GM18868 (cell line): ENCODE measurements at regions not wholly inside any gene's neighbourhood (a gene's known extent, or its start where the extent isn't known, plus 50 kb on each side); places are given as distances from the start of the nearest gene placed in this dataset.

ENCODE experiments used
- ATAC-seq: cut with Tn5 transposase; IDR thresholded peaks from one replicate; pipeline ENCODE4 v1.9.1; 2021; ENCODE audit warnings: mild to moderate bottlenecking, moderate library complexity; ENCODE audit not compliant: unreplicated experiment

DNA sequence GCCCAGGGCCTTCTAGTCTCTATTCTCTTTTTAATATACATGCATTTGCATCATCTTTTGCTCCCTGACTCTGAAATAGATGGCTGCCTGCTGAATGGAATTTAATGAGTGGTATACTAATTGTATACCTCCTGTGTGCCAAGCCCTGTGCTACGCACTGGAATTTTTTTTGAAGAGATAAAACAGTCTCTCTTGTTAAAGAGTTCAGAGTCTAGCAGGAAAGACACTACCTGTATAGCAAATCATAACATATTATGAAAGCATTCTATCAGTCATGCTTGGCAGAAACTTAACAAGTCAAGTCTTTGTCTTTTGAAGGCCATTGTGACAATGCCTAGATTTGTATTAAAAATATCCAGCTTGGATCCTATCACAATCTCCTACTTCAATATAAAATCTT is 63.7 kb upstream of the SESN3 start:
- ATAC-seq: no peak

GRCh38 chr11:95293116-95293515 is 62.1 kb upstream of the SESN3 start:
- ATAC-seq: no peak

DNA sequence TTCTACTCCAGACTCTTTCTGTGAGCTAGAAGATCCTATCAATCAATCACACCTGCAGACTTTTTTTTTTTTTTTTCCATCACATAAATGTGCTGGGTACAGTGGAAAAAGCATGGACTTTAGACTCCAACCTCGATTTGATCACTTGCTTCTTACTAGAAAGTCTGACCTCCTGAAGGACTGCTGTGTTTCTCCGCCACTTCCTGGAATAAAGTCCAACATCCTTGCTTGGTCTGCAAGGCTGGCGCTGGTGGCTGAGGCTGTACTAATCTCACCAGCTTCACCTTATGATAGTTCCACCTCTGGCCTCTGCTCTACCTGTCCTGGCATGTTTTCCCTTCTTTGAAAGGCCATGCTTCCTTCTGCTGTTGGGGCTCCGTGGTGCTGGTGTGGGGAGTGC is 60.9 kb upstream of the SESN3 start:
- no peak for ATAC-seq

DNA sequence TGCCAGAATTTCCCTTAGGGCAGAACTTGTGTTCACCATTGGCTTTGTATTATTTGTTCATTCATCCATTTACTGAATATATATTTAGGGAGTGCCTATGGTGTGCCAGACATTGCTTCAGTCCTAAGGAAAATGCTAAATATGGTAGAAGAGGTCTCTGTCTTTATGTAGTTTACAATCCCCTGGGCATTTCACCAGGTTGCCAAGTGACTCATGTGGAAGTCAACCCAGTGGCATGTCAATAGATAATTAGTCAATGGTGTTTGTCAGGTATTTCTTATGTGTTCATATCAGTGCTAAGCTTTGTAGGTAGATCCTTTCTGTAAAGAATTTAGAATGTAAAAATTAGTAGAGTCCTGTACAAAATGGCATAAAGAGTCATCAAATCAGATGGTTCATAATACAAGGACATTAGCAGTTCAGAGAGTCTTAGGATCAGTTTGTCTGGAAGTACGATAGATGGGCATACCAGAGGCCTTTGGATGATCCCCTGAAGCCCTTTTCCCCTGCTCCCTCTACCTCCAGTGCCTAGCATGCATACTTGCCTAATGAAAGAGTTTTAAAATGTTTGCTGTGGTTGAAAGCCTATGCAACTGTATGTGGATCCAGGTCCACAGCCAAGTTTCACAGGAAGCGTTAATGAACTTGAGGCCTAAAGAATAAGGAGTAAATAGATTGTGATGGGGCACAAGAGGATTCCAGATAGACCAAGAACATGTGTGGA is 58.5 kb upstream of the SESN3 start:
- no peak for ATAC-seq

DNA sequence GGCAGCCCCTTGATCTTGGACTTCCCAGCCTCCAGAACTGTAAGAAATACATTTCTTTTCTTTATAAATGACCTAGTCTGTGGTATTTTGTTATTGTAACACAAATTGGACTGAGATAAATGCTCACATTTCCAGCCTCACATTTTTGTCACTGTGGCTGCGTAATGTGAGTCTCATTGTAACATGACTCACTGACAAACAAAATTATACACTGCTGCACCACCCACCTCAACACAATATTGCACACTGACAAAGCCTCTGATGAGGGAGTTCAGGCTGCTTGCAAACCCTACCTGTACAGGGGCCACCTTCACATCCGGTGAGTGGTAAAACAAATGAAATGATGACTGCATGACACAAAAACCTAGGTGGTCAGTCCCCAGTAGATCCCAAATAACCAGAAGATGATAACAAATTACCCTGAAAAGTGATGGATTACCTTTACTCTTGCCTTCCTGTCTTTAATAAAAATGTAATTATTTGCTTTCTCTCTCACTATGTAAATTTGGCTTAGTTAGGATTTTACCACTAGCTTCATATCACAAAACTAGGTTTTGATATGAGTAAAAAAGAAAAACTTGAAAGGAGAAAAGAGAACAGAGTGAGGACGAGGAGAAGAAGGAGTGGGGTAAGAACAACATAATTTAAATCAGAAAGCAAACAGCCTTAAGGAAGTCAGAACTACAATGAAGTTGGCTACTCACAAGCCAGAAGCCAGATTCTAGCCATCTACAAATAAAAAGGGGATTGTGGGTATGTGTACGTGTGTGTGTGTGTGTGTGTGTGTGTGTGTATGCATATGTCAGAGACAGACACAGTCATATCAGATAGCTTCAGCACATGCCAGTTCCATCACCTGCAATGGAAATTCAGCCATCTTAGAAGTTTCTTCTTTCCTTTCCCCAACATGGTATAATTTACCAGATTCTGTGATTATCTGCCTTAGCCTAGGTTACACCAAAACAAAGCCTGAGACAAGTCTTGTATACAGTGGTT is 53.4 kb upstream of the SESN3 start:
- ATAC-seq: no peak

DNA sequence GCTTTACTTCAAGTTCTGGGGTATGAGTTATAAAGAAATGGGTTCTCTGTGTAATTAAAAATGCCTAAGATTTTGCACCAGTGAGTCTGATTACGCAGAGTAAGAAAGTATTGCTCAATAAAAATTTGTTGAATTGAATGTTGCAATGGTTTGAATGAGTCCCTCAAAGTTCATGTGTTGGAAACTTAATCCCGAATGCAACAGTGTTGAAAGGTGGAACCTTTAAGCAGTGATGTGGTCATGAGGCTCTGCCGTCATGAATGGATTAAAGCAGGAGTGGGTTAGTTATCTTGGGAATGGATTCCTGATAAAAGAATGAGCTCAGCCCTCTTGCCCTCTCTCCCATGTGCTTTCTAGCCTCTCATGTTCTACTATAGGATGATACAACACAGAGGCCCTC is 52.6 kb upstream of the SESN3 start:
- no peak for ATAC-seq

DNA sequence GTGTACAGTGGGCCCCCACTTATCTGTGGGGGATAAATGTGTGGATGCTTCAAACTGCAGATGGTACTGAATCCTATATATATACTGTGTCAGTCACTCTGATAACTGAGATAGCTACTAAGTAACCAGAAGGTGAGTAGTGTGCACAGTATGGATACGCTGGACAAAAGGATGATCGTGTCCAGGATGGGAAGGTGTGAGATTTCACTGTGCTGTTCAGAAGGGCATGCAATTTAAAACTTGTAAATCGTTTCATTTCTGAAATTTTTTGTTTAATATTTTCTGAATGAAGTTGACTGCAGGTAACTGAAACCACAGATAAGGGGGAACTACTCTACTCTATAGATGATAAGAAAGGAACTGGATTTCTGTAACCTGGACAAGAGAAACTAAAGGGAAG is 52.1 kb upstream of the SESN3 start:
- no peak for ATAC-seq

DNA sequence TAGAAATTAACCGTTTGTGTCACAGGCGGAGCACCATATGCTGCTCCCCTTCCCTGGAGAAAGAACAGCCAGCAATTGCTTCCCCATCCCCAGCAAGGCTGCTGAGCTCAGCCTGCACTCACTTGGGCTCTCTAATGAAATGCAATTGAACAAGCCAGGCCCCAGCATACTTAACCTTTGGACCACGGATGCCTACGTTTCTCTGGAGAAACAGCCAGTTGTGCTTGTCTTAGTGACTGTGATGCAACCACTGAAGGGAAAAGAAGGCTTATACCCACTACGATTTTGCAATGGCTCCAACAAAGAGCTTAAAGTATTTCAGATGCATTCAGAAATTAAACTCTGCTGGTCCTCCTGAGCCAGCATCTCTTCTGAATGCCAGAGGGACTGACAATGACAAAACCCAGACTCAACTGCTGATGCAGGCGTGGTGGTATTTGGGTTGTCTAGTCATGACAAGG is 51.3 kb upstream of the SESN3 start:
- ATAC-seq: no peak
